Transverse colon (tissue), 3 donors: ENCODE measurements at regions not wholly inside any gene's neighbourhood (a gene's known extent, or its start where the extent isn't known, plus 50 kb on each side); places are given as distances from the start of the nearest gene placed in this dataset.

ENCODE experiments used
- EP300 ChIP-seq: sonication (generic); formaldehyde crosslinking; IDR thresholded peaks from one replicate; pipeline ENCODE4 v1.6.1; 2017; ENCODE audit warnings: antibody characterized with exemption, low read depth
- TF ChIP-seq, protein P1 (sequence below), 5 experiments: fragments of 200-600 bp in 3 of 5; fragments of 450-650 bp in 2 of 5; sonication (generic) in 3 of 5; IDR thresholded peaks; 1 replicate in 2 of 5; 2 replicates in 3 of 5; pipeline ENCODE4 v1.5.1; 2016 to 2017; ENCODE audit warnings: antibody characterized with exemption in 5 of 5, inconsistent platforms in 3 of 5, mild to moderate bottlenecking in 2 of 5, moderate library complexity in 1 of 5

DNA sequence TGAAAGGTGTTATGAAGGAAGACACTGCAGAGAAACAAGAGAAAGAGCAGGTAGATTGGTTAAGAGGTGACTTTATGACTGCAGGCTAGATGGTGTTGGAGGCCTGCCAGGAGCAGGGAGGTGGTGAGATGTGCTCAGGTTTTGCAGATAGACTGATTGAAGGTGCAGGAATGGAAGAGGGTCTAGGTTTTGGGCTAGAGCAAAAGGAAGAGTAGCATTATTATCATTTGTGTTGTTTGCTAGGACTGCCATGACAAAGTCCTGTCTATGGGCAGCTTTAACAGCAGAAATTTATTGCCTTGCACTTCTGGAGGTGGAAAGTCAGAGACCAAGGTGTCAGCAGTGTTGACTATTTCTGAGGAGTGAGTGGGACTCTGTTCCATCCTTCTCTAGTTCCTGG lies 172.9 kb upstream of the SOX11 start:
- TF ChIP-seq, protein P1, sequence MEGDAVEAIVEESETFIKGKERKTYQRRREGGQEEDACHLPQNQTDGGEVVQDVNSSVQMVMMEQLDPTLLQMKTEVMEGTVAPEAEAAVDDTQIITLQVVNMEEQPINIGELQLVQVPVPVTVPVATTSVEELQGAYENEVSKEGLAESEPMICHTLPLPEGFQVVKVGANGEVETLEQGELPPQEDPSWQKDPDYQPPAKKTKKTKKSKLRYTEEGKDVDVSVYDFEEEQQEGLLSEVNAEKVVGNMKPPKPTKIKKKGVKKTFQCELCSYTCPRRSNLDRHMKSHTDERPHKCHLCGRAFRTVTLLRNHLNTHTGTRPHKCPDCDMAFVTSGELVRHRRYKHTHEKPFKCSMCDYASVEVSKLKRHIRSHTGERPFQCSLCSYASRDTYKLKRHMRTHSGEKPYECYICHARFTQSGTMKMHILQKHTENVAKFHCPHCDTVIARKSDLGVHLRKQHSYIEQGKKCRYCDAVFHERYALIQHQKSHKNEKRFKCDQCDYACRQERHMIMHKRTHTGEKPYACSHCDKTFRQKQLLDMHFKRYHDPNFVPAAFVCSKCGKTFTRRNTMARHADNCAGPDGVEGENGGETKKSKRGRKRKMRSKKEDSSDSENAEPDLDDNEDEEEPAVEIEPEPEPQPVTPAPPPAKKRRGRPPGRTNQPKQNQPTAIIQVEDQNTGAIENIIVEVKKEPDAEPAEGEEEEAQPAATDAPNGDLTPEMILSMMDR (IDR thresholded peaks at IDR 0.05), result no peak
- TF ChIP-seq EP300, result no peak
